ENCODE measurements at regions not wholly inside any gene's neighbourhood (a gene's known extent, or its start where the extent isn't known, plus 50 kb on each side); places are given as distances from the start of the nearest gene placed in this dataset.

DNA sequence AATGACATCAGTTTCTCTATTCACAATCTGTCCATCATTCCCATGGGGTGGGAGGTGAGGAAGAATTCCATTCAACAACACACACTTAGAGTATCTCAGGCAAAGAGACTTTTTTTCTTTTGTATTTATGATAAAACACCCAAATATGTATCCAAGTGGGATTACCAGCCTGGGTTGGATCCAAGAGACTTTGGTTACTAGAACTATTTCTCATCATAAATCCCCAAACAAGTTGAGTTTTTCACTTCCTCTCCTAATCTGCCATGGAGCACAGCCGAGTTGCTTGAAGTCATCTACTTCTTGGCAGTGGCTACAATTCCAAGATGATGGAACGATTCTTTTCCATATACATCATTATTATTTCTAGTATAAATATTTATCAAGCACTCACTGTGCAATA, 209.2 kb upstream of the HMGA2 start:
- in situ Hi-C loops (cut with HindIII; ENCODE audit: low sequenced_read_pairs) = no loop called here
- TF ChIP-seq CTCF (IDR thresholded peaks at IDR 0.05; ENCODE audit: low read depth, low read length) = no peak
- H3K4me3 ChIP-seq (ENCODE audit: low read depth, low read length) = no peak overlapping the region
- peak; percentile 74 for DNase-seq (ENCODE audit: low read depth, low spot score)

DNA sequence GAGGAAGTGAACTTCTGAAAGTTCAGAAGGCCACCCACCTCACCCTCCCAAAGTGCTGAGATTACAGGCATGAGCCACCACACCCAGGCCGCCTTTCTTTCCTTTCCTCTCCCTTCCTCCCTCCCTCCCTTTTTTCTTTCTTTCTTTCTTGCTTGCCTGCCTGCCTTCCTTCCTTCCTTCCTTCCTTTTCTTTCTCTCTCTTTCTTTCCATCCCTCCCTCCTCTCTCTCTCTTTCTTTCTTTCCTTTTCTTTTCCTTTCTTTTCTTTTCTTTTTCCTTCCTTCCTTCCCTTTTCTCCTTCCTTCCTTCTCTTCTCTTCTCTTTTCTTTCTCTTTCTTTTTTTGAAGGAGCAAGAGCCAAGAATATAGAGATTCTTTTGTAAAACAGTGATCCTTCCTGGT, 208.3 kb upstream of the HMGA2 start:
- in situ Hi-C loops (cut with HindIII; ENCODE audit: low sequenced_read_pairs) = no loop called here
- DNase-seq (ENCODE audit: low read depth, low spot score) = no peak
- no peak overlapping the region for H3K4me3 ChIP-seq (ENCODE audit: low read depth, low read length)

DNA sequence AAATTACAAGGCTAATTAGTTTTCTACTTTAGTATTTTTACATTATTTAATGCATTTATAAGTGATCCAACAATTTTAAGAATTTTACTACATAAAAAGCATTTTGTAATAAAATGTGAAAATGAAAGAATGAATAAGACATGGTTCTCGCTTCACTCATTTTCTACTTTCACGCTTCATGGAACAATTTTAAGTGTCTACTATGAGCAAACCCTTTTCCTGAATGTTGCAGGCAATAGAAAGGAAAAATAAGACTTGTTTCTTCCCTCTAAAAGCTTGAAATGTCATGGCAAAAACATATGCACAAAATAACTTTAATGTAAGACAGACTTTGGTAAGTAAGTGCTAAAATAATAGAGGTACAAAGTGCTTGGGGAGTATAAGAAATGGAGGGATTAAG, 205.7 kb upstream of the HMGA2 start:
- no peak for TF ChIP-seq CTCF (IDR thresholded peaks at IDR 0.05; ENCODE audit: low read depth, low read length)
- no peak overlapping the region for H3K4me3 ChIP-seq (ENCODE audit: low read depth, low read length)
- in situ Hi-C loops (cut with HindIII; ENCODE audit: low sequenced_read_pairs) = no loop called here
- DNase-seq (ENCODE audit: low read depth, low spot score) = no peak

More for the DNA sequence above, 208.3 kb upstream of the HMGA2 start:
- TF ChIP-seq CTCF (IDR thresholded peaks at IDR 0.05; ENCODE audit: low read depth, low read length) = no peak

DNA sequence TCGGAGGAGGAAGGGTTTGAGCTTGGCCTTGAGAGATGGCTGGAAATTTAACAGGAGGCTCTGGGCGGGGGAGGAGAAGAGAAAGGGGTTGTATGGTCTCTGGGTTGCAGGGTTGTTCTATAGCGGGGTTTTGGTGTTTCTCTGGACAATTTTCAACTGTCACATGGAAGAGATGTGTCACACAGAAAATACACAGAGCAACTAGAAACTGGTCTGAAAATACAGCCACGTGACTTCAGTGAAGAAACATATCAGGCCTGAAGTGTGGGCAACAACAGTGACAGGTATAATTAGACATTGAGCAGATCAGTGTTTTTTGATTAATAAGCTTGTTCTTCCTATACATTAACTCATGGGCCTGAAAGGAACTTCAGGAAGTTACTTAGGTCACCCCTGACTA, 205.3 kb upstream of the HMGA2 start:
- in situ Hi-C loops (cut with HindIII; ENCODE audit: low sequenced_read_pairs) = no loop called here
- no peak for TF ChIP-seq CTCF (IDR thresholded peaks at IDR 0.05; ENCODE audit: low read depth, low read length)
- DNase-seq (ENCODE audit: low read depth, low spot score) = no peak
- H3K4me3 ChIP-seq (ENCODE audit: low read depth, low read length) = no peak overlapping the region

DNA sequence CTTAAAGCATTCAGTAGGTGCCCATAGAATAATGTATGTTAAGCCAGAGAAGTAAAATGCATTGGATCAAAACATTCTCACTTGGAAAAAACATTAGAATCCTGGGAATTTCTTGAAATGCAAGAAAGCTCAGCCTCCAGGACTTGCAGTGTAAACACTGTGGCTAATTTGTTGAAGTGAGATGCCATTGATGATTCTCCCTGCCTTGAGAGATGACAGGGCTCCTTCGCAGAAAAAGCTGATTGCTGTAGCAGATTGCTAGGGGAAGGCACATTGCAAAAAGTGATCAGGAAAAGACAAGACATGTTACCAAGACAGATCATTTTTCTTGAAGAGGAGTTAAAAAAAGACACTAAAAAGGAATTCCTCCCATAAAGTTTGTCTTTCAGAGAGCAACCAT, 204.2 kb upstream of the HMGA2 start:
- H3K4me3 ChIP-seq (ENCODE audit: low read depth, low read length) = no peak overlapping the region
- TF ChIP-seq CTCF (IDR thresholded peaks at IDR 0.05; ENCODE audit: low read depth, low read length) = no peak
- DNase-seq (ENCODE audit: low read depth, low spot score) = no peak
- in situ Hi-C loops (cut with HindIII; ENCODE audit: low sequenced_read_pairs) = no loop called here

- H3K4me3 ChIP-seq (ENCODE audit: low read depth, low read length) = no peak overlapping the region
- in situ Hi-C loops (cut with HindIII; ENCODE audit: low sequenced_read_pairs) = no loop called here
- DNase-seq (ENCODE audit: low read depth, low spot score) = no peak
- TF ChIP-seq CTCF (IDR thresholded peaks at IDR 0.05; ENCODE audit: low read depth, low read length) = no peak
Measured at GRCh38 chr12:65622056-65622455, 202.2 kb upstream of the HMGA2 start.

GRCh38 chr12:65623507-65623906, 200.8 kb upstream of the HMGA2 start:
- in situ Hi-C loops (cut with HindIII; ENCODE audit: low sequenced_read_pairs) = no loop called here
- no peak for DNase-seq (ENCODE audit: low read depth, low spot score)
- no peak overlapping the region for H3K4me3 ChIP-seq (ENCODE audit: low read depth, low read length)
- no peak for TF ChIP-seq CTCF (IDR thresholded peaks at IDR 0.05; ENCODE audit: low read depth, low read length)
